Mesenteric fat pad (tissue), 1 donor: ENCODE measurements at regions not wholly inside any gene's neighbourhood (a gene's known extent, or its start where the extent isn't known, plus 50 kb on each side); places are given as distances from the start of the nearest gene placed in this dataset.

Source experiments
- DNase-seq: peaks from one replicate; pipeline ENCODE4 v3.0.0-alpha.2; 2020; ENCODE audit warnings: low spot score
- donor health status: DM: yes; HTN: yes; CAD: no.

DNA sequence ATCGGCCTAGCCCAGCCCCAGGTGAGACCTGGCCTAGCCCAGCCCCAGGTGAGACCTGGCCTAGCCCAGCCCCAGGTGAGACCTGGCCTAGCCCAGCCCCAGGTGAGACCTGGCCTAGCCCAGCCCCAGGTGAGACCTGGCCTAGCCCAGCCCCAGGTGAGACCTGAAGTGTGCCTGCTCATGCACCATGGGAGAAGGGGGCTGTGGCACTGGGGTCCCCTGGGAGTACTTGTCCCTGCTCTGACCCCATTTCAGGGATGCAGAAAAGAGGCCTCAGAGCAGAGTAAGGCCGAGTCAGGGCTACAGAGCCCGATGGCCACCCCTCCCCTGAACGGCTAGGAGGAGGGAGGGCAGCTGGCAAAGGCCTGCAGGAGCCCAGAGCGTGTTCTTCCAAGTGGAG lies 129.6 kb downstream of the CRYBB2 start:
- DNase-seq: peak; percentile 26

DNA sequence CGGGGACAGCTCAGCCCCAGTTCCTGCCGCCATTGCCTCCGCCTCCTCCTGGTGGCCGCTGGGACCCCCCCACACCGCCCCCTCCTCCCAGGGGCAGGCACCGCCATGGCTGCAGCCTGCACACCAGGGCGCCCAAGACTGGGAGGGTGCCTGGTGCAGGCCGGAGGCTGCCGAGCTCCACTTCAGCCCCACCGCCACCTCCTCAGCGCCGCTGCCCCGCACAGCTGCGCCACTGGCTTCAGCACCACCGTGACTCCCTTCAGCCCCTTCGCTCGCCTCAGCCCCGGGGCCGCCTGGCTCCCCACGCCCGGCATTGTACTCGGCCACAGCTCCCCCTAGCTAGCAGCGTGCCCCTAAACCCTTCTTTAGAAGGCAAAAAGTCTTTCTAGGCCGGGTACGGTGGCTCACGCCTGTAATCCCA lies 131.1 kb downstream of the CRYBB2 start:
- peak; percentile 79 for DNase-seq

DNA sequence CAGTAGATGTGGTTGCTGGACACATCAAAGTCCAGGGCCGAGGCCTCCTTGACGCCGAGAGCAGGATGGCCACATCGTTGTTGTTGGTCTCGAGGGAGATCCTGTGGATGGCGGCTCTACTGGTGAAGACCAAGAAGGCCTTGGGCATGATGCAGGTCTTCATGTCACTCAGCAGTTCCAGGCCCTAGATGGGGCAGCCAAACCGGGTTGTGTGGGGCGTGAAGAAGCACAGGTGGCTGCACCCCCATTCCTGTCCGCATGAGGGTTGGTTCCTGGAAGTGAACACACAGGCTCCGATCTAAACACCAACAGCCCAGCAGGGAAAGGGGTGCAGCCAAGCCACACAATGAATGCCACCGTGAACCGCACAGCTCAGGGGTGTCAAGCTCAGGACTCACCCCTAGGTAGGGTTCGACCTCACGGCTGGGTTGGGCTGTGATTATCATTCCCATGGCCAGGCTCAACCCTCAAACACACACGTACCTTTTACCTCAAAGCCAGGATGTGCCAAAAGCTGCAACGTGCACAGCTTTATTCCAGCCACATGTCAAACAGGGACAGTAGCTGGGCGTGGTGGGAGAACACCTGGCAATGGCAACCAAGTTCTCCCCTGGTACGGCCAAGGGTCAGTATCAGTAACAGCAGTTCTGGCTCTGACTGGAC lies 132.3 kb downstream of the CRYBB2 start:
- peak; percentile 71 for DNase-seq

GRCh38 chr22:25352294-25352680 lies 132.8 kb downstream of the CRYBB2 start:
- peak; percentile 67 for DNase-seq

DNA sequence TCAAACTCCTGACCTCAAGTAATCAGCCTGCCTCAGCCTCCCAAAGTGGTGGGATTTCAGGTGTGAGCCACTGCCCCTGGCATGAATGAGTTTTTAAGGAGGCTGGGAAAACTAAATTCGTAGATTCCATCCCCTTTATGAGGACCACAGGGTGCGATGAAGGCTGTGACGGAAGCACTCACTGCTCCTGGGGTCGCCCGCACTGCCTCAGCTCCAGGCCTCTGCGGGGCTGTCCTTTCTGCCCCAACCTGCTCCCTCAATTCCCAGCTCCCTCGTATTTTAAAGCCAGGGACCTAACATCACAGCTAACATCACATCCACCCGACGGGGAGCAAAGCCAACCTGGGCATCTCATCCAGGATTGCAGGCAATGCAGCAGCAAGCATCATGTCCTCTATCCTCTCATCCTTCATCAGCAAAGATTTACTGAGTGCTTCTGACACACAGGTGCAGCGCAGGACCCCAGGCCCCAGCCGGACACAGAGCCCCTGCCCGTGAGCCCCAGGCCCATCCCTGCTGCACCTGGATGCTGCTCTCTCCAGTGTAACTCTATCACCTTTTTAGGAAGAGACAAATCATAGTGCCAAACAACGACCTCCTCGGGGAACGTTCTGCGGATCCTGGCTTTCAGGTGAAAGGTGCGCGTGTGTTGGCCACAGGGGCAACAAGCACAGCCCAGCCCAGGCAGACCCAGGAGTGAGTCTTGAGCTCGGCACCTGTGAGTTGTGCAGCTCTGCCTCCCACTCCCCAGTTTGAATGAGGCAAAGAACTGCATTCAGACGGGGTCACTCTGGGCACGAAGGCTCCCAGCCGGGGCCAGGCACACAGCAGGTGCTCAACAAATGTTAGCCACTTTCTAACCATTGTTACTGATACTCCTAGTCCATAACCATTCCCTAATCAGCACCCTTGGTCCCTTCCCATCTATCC lies 134.3 kb downstream of the CRYBB2 start:
- DNase-seq: peak; percentile 72

- peak; percentile 82 for DNase-seq
These were observed 135.0 kb downstream of the CRYBB2 start for GRCh38 chr22:25354456-25354855.

DNA sequence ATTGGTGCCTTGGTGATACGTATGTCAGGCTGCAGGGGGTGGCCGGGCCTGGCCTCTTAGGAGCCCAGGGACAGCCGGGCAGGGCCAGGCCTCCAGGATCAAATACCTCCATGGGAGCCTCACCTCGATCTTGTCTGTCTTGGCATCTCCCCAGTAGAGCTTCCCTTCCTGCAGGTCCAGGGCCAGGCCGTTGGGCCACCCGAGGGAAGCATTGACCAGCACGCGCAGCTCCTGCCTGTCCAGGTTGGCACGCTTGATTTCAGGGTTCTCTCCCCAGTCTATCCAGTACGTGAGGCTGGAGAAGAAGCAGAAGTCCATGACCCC lies 137.7 kb downstream of the CRYBB2 start:
- peak; percentile 74 for DNase-seq

GRCh38 chr22:25357606-25358420 lies 138.4 kb downstream of the CRYBB2 start:
- DNase-seq: peak; percentile 80

GRCh38 chr22:25358421-25359170 lies 139.2 kb downstream of the CRYBB2 start:
- peak; percentile 76 for DNase-seq

GRCh38 chr22:25359601-25360261 lies 140.3 kb downstream of the CRYBB2 start:
- peak; percentile 87 for DNase-seq

DNA sequence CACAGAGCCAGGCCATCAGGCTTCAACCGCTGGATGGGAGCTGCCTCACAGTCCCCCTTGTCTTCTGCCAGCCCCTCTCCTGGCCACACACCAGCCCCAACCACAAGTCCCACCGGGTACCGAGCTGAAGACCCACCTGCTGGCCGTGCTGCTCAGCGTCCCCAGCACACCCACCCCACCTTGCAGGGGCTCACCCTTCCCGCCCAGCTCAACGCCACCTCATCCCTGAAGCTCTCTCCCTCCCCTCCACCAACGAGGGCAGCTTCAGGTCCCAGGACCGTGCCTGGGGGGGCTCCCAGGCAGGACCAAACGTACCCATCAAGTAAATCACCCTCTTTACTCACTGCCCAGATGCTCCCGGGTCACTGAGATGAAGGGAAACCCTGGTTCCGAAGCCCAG lies 141.0 kb downstream of the CRYBB2 start:
- DNase-seq: peak; percentile 78

DNA sequence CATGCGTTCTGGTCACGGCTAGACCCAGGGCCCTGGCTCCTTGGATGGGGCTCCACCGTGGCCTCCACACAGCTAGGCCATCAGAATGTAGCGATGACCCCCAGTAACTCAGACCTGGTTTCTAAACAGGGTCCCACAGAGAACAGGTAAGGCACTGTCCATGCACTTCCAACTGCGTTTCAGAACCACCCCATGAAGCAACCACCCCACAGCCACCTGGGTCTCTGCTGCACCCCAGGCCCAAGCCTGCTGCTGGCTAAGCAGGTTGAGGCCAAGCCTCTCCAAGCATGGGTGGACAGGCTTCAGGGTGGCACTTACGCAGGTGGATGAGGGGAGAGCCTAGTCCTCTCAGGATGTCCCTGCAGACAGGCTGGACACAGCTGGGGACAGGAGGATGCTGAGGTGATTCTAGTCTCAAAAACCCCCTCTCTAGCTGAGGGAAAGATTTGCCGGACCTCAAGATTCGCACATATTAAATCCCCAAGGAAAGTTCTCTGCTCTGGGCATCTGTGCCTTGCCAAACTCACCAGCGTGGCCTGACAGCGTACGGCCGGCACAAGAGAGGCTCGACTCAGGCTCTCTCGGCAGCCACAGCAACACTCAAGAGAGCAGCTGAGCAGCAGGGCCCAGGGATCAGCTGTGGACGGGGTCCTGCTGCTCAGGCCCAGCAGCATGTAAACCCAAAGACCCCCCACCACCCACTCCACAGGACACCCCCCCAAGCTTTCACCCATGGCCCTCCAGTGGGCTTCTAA lies 141.6 kb downstream of the CRYBB2 start:
- peak; percentile 49 for DNase-seq

GRCh38 chr22:25361899-25362214 lies 142.4 kb downstream of the CRYBB2 start:
- DNase-seq: peak; percentile 43

DNA sequence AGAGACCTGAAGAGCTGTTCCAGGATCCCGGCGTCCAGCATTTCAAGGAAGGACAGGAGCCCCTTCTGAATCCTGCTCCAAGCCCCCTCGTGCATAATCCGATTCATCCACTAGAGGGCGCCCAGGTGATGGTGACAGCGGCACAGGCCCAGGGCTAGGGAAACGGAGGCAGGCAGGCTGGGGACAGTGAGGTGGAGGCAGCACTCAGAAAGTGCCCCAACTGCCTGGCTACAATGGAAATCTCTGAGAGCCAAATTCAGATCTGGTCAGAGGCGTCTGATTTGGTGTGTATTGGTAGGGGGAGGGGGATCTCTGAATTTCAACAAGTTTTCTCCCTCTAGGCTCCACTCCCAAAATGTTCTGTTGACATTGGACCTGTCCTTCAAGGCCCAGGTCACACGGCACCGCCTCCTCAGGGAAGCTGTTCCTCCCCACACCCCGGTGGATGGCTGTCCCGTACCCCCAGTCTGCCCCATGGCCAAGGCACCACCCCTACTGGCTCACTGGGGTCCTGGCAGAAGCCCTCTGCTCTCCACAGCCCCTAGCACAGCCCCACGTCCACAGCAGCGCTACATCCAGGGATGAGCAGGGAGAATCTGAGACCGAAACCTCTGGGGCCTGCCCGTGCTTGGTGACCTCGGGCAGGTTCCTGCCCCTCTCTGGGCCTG lies 142.9 kb downstream of the CRYBB2 start:
- DNase-seq: no peak

GRCh38 chr22:25362883-25363240 lies 143.4 kb downstream of the CRYBB2 start:
- DNase-seq: no peak

GRCh38 chr22:25363474-25363873 lies 144.0 kb downstream of the CRYBB2 start:
- no peak for DNase-seq

DNA sequence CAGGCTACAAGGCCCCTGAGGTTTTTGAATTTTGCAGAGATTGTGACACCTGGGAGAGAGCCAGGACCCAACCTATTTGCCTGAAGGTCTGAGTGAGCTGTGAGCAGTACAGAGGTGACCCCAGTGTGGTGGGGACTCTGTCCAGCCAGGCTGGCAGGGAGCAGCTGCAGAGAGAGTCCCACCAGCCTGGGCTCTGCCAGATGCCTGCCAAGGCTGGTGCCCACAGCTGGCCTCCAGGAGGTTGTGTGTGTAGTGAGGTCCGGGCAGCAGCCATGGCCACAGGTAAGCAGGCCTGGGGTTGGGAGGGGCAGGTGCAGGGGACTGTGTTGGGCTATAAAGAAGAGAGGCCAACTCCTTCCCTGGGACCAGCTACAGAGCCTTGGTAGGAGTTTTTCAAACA lies 144.8 kb downstream of the CRYBB2 start:
- DNase-seq: no peak

DNA sequence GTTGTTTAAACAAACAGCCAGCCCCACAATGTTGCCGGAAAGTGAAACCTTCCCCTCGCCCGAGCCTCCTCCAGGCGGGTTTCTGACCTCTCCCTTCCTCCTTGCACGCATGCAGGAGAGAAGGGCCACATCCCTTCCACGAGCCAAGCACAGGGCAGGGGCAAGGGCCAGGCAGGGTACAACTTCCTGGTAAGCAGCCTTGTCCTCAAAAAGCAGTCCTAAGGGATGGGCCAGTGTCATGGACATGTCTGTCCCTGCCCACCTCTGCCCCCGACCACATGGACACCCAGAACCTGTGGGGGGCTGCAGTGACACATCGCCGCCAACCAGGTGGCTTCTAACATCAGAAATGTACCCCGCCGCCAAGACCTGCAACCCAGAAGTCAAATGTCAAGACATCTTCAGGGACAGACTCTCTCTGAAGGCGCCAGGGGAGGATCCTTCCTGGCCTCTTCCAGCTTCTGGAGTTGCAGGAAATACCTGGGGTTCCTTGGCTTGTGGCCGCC lies 145.3 kb downstream of the CRYBB2 start:
- no peak for DNase-seq
